Brain microvascular endothelial cell (primary cell): ENCODE measurements at regions not wholly inside any gene's neighbourhood (a gene's known extent, or its start where the extent isn't known, plus 50 kb on each side); places are given as distances from the start of the nearest gene placed in this dataset.

Source experiments
- DNase-seq: peaks from one replicate; pipeline ENCODE4 v3.0.0-alpha.2; 2020
- H3K27ac ChIP-seq: fragments of 250-450 bp; sonication (Bioruptor Pico); 2 replicates; pipeline ENCODE4 v1.5.1; 2020; ENCODE audit warnings: mild to moderate bottlenecking, moderate library complexity
- H3K27me3 ChIP-seq: fragments of 250-450 bp; sonication (Bioruptor Pico); replicated peaks from 2 replicates; pipeline ENCODE4 v1.5.1; 2020; ENCODE audit warnings: mild to moderate bottlenecking
- H3K36me3 ChIP-seq: fragments of 250-450 bp; sonication (Bioruptor Pico); replicated peaks from 2 replicates; pipeline ENCODE4 v1.5.1; 2020; ENCODE audit warnings: mild to moderate bottlenecking
- H3K4me3 ChIP-seq: 2 replicates; pipeline ENCODE4 v1.5.1; 2011; ENCODE audit warnings: low read depth, mild to moderate bottlenecking, control low read depth, low read length, moderate library complexity
- CTCF ChIP-seq: IDR thresholded peaks from 2 replicates; pipeline ENCODE4 v1.5.1; 2011; ENCODE audit warnings: low read depth, mild to moderate bottlenecking, moderate library complexity, low read length, control low read depth, inconsistent platforms; ENCODE audit errors: missing control alignments
- in situ Hi-C: cut with HindIII; loops from 2 replicates; pipeline ENCODE4 v1.10.0; 2017; ENCODE audit warnings: low sequenced_read_pairs, low pct_ligation_motif_present

DNA sequence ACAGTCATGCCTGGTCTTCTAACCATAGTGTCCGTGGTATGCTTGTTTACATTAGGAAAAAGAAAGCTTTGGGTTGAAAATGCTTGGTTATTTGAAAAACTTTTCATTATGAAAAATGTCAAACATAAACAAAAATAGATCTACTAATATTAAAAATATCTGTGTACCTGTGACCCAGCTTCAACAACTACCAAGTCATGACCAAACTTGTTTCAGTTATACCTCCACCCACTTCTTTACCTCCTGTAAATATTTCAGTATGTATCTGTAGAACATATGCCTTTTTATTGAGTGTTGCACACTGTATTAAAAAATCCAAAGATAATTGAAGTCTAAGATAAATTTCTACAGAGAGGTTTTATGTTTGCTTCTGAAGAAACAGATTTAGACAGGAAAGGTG is 153.7 kb upstream of the GYPA start:
- no peak for DNase-seq
- Histone ChIP-seq H3K27ac (no peak overlapping the region), H3K36me3 (no peaks in the 10 kb centered on the region), H3K27me3 (no peaks in the 10 kb centered on the region), H3K4me3 (no peak overlapping the region)
- in situ Hi-C loops, result no loop called here
- no peak for TF ChIP-seq CTCF

DNA sequence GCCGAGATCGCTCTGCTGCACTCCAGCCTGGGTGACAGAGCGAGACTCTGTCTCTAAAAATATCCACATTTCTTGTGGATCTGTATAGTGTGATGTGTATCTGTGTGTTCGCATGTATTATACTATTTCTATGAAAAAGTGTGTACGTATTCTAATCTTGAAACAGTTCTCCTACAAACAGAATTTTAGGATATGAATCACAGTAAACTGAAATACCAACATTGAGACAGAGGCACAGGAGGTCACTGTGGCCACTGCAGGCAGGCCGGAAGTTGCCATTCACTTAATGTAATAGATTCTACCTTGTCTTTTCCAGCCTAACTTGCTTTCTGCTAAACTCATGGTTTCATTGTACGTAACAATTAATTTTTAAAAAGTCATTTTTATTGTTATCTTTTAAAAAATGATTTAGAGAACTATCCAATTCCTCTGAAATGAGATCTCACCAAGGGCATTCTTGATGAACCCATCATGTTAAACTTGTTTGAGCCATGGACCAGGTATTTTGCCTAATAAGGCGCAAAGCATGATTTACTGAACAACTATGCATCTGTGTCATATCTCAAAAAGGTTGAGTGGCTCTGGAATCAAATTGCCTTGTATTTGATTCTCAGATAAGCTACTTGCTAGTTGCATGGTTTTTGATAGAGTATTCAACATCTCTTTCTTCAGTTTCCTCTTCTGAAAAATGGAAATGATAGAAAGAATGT is 154.9 kb upstream of the GYPA start:
- DNase-seq, result peak; percentile 17
- no peak for TF ChIP-seq CTCF
- H3K27ac ChIP-seq, result no peak overlapping the region
- in situ Hi-C loops, result no loop called here
- H3K27me3 ChIP-seq, result no peaks in the 10 kb centered on the region
- H3K4me3 ChIP-seq, result no peak overlapping the region
- H3K36me3 ChIP-seq, result no peaks in the 10 kb centered on the region

DNA sequence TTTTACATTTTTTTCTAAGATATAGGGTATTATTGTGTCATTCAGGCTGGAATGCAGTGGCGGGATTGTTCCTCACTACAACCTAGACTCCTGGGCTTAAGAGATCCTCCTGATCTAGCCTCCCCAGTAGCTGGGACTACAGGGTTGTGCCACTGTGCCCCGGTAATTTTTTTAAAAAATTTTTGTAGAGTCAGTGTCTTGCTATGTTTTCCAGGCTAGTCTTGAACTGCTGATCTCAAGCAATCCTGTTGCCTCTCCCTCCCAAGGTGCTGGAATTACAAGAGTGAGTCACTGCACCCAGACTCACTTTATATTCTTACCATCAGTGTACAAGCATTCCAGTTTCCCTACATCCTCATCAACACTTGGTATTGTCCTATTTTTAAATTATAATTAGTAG is 156.4 kb upstream of the GYPA start:
- in situ Hi-C loops, result no loop called here
- H3K27ac ChIP-seq, result no peak overlapping the region
- no peaks in the 10 kb centered on the region for H3K36me3 ChIP-seq
- no peaks in the 10 kb centered on the region for H3K27me3 ChIP-seq
- H3K4me3 ChIP-seq, result no peak overlapping the region
- no peak for TF ChIP-seq CTCF
- no peak for DNase-seq

- H3K4me3 ChIP-seq, result no peak overlapping the region
- DNase-seq, result no peak
- in situ Hi-C loops, result no loop called here
Measured at GRCh38 chr4:144298519-144298918, 158.0 kb upstream of the GYPA start.

DNA sequence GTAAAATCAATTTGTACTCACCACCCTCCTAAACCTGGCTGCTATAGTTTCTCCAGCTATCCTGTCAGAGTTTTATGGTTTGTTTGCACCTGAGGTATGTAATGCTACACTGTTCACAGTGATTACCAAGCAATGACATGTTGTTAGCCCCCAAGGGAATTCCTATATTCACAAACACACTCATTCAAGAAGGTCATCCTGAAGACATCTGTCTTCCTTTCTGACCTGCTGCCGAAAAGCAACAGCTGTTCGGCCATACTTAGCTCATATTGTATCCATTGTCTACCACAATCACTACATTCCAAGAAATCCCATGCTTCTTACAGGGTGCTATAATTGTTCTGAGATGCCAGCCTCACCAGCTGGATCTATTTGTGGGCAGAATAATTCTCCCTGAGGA is 160.1 kb upstream of the GYPA start:
- Histone ChIP-seq H3K27me3 (no peaks in the 10 kb centered on the region), H3K27ac (no peak overlapping the region), H3K4me3 (no peak overlapping the region), H3K36me3 (no peaks in the 10 kb centered on the region)
- no peak for TF ChIP-seq CTCF
- in situ Hi-C loops, result no loop called here
- DNase-seq, result no peak

More at GRCh38 chr4:144298519-144298918, 158.0 kb upstream of the GYPA start:
- H3K27me3 ChIP-seq, result no peaks in the 10 kb centered on the region
- H3K36me3 ChIP-seq, result no peaks in the 10 kb centered on the region
- no peak overlapping the region for H3K27ac ChIP-seq
- TF ChIP-seq CTCF, result no peak

GRCh38 chr4:144302704-144303536 is 162.4 kb upstream of the GYPA start:
- no peaks in the 10 kb centered on the region for H3K27me3 ChIP-seq
- no peak for DNase-seq
- TF ChIP-seq CTCF, result no peak
- H3K4me3 ChIP-seq, result no peak overlapping the region
- in situ Hi-C loops, result no loop called here
- H3K36me3 ChIP-seq, result no peaks in the 10 kb centered on the region
- no peak overlapping the region for H3K27ac ChIP-seq
